ENCODE measurements at regions not wholly inside any gene's neighbourhood (a gene's known extent, or its start where the extent isn't known, plus 50 kb on each side); places are given as distances from the start of the nearest gene placed in this dataset.

DNA sequence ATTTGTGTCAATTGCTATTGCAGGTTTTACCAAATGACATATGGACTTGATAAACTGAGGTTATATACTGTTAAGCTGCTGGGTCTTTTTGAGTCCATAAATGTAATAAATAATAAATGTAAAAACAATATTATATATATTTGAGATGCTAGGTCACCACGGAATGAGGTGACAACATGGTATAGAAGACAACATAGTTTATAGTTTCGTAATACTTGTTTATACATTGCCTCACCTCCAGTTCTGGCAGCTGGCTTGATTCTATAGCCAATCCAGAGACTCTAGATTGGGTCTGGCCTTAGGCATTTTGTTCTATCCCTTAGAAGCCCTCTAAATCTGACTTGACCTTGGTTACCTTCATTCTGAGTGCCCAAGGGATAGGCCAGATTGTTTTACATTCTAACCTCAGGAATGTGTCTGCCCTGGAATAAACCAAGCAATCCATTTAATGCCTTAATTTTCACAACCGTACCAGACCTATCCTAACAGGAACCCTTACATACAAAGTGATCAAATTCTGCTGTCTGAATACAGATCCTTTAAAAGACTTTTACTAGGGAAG is 61.5 kb upstream of the STXBP5 start:
- DNase-seq = no peak

DNA sequence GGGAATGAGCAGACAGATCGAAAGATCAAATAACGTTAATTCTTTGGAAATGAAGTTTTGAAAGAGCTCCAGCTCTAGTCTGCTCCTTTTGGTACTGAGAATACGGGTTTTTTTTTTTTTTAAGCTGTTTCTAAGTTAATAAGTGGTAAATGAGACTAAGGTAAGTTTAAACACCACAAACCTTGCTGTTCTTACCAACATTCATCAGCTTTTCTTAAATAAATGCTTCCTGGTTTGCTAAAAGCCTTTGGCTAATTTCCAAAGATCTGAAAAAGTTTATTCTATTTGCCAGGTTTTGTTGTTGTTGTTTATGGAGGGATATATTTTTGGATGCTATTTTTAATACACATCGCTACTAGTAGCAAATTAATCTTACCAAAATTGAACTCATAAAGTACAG is 55.1 kb upstream of the STXBP5 start:
- no peak for DNase-seq

DNA sequence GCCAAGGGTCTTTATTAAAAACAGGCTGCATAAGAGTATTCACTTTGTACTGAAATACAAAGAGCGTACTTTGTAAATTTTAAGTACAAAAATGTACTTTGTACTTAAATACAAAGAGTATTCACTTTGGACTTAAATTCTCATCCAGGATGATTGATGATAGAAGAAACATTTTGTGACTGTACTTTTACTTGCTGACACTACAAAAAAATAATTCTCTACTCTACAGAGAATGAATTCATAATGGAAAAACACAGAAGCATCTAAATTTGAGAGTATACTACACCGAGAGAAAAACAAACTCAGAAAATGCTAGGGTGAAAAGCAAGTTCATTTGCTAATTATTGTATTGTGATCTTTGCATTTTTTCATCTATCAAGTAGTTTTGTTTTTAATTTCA is 54.4 kb upstream of the STXBP5 start:
- no peak for DNase-seq

DNA sequence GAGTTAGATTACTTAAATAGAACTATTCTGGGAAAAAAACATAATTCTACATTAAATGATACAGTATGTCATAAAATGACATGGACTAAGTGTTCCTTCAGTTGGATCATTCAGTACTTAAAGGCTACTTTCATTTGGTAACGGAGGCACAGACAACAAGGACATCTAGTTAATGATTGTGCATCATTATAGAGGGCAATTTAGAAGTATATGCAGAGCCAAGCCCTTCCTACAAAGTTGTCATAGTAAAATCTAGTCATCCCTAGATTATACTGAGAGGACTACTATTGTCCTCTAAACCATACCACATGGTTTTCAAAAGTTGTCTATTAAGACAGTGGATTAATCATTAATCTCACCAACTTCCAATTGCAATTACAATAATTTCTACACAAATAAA is 53.9 kb upstream of the STXBP5 start:
- no peak for DNase-seq
